CD1c-positive myeloid dendritic cell (primary cell): ENCODE measurements at regions not wholly inside any gene's neighbourhood (a gene's known extent, or its start where the extent isn't known, plus 50 kb on each side); places are given as distances from the start of the nearest gene placed in this dataset.
"Not testable (repeated sequence)": the region's sequence is repeated elsewhere in the genome, so short reads cannot be mapped to it uniquely, and the experiment has no call there.

ENCODE experiments used
- DNase-seq: peaks from one replicate; pipeline ENCODE4 v3.0.0-alpha.2; 2016; ENCODE audit errors: extremely low spot score

DNA sequence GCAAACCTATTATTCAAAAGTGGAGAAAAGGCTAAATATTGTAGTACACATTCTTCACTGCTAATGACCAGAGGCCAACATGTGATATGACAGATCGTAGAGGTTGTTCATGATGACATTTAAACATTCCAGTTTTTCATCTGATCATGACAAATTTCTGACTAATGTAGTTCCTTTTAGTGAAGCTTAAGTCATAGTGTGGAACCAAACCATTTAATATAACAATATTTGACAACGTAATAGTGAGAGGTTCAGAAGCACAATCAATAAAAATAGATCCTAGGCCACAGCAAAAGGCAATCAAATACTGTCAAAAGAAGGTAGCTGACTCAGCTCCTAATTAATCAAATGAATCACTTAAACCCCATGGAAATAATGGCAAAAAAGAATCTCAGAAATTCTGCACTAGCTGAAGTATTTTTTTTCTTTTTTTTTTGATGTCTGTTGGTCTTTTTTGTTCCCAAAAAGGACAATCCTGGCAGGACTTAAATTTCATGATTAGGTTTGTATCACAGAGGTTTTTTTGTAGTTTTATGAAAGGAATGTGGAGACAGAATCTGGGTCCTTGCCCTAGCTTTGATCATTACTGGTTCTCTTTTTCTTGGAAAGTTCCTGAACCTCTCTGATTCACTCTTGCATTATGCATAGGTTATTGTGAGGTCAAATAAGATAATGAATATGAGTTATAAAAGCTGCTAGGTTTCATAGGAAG is 795.0 kb downstream of the DTWD2 start:
- no peak for DNase-seq

GRCh38 chr5:118185018-118185417 is 803.3 kb downstream of the DTWD2 start:
- no peak for DNase-seq

- no peak for DNase-seq
These were observed 812.2 kb downstream of the DTWD2 start for GRCh38 chr5:118176146-118176545.

GRCh38 chr5:118174671-118175070 is 813.7 kb downstream of the DTWD2 start:
- no peak for DNase-seq

GRCh38 chr5:118173340-118173739 is 815.0 kb downstream of the DTWD2 start:
- DNase-seq: no peak

DNA sequence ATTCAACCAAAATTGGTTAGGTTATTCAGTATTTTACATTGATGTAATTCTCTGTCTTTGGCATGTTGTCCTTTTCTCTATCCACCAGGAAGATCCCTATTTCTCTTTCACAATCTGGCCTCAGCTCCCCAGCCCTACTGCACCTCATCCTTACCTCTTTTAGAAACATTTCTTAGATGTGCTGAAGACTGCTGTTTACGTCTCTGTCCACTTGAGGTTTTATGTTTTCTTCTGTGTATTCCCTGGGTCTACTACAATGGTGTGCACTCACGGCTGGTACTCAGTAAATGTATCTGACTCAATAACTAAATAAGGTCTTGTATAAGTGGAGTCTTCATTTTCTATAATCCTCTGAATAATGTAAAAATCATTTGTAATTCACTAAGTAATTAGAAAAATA is 822.7 kb downstream of the DTWD2 start:
- no peak for DNase-seq

- no peak for DNase-seq
These were observed 832.2 kb downstream of the DTWD2 start for GRCh38 chr5:118156181-118156580.

GRCh38 chr5:118146824-118147223 is 841.5 kb downstream of the DTWD2 start:
- DNase-seq: no peak

GRCh38 chr5:118144540-118144939 is 843.8 kb downstream of the DTWD2 start:
- DNase-seq: no peak

- DNase-seq: no peak
These were observed 849.0 kb downstream of the DTWD2 start for GRCh38 chr5:118139361-118139760.

GRCh38 chr5:118126159-118126558 is 862.2 kb downstream of the DTWD2 start:
- DNase-seq: no peak

DNA sequence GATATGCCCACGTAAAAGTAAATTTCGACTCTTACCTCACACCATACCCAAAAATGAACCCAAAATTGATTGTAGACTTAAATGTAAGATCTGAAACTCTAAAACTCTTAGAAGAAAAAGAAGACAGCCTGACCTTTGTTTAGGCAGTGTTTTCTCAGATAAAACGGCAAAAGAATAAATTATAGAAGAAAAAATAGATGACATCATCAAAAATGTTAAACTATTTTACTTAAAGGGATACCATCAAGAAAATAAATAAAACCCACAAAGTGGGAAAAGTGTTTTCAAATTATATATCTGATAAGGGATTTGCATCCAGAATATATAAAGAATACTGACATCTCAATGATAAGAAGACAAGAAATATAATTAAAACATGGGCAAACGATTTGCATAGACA is 862.7 kb downstream of the DTWD2 start:
- no peak for DNase-seq

GRCh38 chr5:118121258-118121657 is 867.1 kb downstream of the DTWD2 start:
- DNase-seq: no peak

DNA sequence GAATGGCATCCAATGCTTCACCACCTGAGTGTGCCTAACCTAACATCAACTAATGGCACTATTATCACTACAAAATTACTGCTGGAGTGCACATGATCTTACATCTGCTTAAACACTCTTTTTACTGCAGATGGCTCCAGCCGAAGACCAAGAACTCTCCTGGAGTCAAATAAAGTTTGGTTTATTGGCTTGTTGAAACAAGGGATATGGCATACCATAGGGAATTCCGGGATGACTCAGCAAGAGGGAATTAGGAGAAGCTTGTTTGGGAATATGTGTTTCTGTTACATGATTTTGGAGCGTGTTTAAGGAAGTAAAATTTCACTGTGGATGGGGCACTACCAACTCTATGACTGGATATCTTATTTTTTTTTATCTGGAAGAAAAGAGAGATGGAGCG is 872.6 kb downstream of the DTWD2 start:
- no peak for DNase-seq

- no peak for DNase-seq
These were observed 876.4 kb downstream of the DTWD2 start for GRCh38 chr5:118111956-118112355.

- not testable (repeated sequence) for DNase-seq
These were observed 881.1 kb downstream of the DTWD2 start for GRCh38 chr5:118107246-118107645.

- no peak for DNase-seq
These were observed 889.6 kb downstream of the DTWD2 start for GRCh38 chr5:118098716-118099115.

DNA sequence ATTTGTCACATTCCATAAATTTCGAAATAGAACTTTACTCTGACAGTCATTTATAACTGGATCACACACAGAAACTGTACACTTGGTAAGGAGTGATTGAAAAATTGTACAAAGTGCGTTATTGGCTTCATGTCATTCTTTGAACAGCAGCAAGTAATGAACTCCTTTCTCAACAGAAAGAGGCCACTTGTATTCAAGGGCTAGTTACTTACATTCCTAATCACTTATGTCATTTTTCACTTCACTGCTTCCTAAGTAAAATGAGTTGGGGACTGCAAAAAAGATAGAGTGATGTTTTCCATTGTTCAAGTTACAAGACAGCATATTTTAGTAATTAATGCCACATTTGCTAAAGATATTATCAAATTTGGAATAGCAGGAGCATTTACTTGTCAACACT is 893.2 kb downstream of the DTWD2 start:
- DNase-seq: no peak

GRCh38 chr5:118088448-118088847 is 899.9 kb downstream of the DTWD2 start:
- no peak for DNase-seq

DNA sequence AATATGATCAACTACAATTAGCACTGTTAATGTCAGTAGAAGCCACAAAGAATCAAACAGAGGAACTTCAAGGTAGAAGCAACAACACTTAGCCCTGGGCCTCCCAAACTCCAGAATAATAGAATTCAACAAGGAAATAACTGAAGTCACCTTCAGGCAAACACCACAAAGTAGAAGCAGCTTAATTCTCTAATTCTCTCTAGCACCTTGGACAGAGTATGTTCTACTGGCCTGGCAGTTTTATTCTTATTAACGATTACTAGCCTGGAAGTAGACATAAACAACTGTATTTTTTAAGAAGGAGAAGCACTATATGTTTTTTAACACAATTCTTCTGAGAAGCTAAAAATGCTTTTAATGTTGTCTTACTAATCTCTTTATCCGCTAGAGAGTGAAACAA is 911.9 kb downstream of the DTWD2 start:
- DNase-seq: no peak

- DNase-seq: no peak
These were observed 918.3 kb downstream of the DTWD2 start for GRCh38 chr5:118070041-118070440.

DNA sequence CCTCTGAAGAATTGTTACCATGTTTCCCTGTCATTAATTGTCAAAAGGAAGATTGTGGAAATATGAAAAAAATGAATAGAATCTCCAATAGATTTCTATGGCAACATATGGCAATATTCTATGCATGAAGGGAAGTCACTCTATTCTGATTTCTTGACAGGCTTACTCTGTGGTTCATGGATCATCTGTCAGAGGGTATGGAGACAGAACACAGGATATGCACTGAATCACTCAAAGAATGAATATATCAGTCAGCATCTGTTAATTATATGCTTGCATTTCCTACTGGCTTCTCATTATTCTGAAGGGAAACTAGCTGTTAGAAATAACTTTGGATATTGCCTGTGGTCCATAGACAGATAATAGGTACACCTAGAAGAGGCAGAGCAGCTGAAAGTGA is 918.9 kb downstream of the DTWD2 start:
- no peak for DNase-seq

GRCh38 chr5:118068886-118069285 is 919.5 kb downstream of the DTWD2 start:
- no peak for DNase-seq

DNA sequence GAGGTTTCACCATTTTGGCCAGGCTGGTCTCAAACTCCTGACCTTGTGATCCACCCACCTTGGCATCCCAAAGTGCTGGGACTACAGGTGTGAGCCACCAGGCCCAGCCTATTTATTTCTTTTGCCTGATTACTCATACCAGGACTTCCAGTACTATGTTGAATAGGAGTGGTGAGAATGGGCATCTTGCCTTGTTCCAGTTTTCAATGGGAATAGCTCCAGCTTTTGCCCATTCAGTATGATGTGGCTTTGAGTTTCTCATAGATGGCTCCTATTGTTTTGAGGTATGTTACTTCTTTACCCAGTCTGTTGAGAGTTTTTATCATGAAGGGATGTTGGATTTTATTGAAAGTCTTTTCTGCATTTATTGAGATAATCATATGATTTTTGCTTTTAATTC is 924.5 kb downstream of the DTWD2 start:
- DNase-seq: not testable (repeated sequence)
